Kidney epithelial cell (primary cell): ENCODE measurements at regions not wholly inside any gene's neighbourhood (a gene's known extent, or its start where the extent isn't known, plus 50 kb on each side); places are given as distances from the start of the nearest gene placed in this dataset.

Experiments
- DNase-seq: peaks from one replicate; pipeline ENCODE4 v3.0.0-alpha.2; 2010; ENCODE audit warnings: low read depth
- H3K27me3 ChIP-seq: 2 replicates; pipeline ENCODE4 v1.6.0; 2011; ENCODE audit warnings: low read length; ENCODE audit not compliant: control insufficient read depth, insufficient read depth
- H3K36me3 ChIP-seq: 2 replicates; pipeline ENCODE4 v1.5.1; 2011; ENCODE audit warnings: low read length; ENCODE audit not compliant: control insufficient read depth, insufficient read depth
- H3K4me3 ChIP-seq: 2 replicates; pipeline ENCODE4 v1.5.1; 2011; ENCODE audit warnings: low read depth, mild to moderate bottlenecking, control low read depth, low read length
- CTCF ChIP-seq: IDR thresholded peaks from 2 replicates; pipeline ENCODE4 v1.5.1; 2011; ENCODE audit warnings: mild to moderate bottlenecking, moderate library complexity, low read length, control low read depth, inconsistent platforms; ENCODE audit not compliant: insufficient read depth, poor library complexity, severe bottlenecking

GRCh38 chr16:35414563-35414962, 1955.2 kb downstream of the TP53TG3F start:
- DNase-seq, result no peak
- no peak for TF ChIP-seq CTCF
- Histone ChIP-seq H3K4me3 (no peak overlapping the region), H3K27me3 (no peaks in the 10 kb centered on the region), H3K36me3 (no peaks in the 10 kb centered on the region)

GRCh38 chr16:35425270-35425669, 1965.9 kb downstream of the TP53TG3F start:
- H3K4me3 ChIP-seq, result no peak overlapping the region
- no peak for TF ChIP-seq CTCF
- no peak for DNase-seq
- H3K36me3 ChIP-seq, result no peaks in the 10 kb centered on the region
- H3K27me3 ChIP-seq, result no peaks in the 10 kb centered on the region

DNA sequence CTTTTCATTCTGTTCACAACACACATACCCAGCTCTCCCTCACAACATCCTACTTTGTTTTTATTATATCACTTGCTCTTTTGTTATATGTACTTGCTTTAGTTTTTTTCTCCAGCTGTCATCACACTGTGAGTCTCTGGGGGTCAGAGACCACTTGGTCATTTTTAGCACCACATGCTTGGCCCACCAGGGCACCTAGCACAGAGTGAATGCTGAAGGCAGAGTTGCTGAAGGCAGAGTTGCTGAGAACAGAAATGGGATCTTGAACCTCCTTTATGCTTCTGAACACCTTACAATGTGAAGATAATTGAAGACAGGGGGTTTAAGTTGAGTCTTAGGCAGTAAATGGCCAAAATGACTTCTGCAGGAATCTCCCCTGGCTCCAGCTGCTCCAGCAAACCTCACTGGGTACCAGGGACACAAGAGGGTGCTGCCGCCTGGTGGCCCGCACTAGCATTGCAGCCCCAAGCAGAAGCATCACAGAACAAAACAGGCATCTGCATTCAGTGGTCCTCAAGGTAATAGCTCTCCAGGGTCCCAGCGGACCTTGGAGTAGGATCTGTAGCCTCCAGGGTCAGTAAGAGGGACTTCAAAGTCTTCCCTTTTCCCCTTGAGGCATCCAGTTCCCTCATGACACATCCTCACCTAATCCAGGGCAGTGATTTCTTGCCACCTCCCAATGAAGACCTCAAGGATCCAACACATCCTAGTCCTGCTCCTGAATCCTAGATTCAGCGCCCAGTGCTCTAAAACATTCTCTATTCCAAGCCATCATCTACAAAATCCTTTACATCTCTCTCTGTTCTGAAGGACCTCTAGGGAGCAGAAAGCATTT, 1972.6 kb downstream of the TP53TG3F start:
- H3K36me3 ChIP-seq, result no peaks in the 10 kb centered on the region
- TF ChIP-seq CTCF, result peak; percentile 34
- no peak for DNase-seq
- no peak overlapping the region for H3K4me3 ChIP-seq
- no peaks in the 10 kb centered on the region for H3K27me3 ChIP-seq

- DNase-seq, result no peak
- no peaks in the 10 kb centered on the region for H3K36me3 ChIP-seq
Measured at GRCh38 chr16:35440875-35441274, 1981.5 kb downstream of the TP53TG3F start.

GRCh38 chr16:35447010-35447558, 1987.7 kb downstream of the TP53TG3F start:
- no peaks in the 10 kb centered on the region for H3K36me3 ChIP-seq
- no peak for DNase-seq
- no peak overlapping the region for H3K4me3 ChIP-seq
- H3K27me3 ChIP-seq, result no peaks in the 10 kb centered on the region
- TF ChIP-seq CTCF, result no peak

More at GRCh38 chr16:35440875-35441274, 1981.5 kb downstream of the TP53TG3F start:
- Histone ChIP-seq H3K4me3 (no peak overlapping the region), H3K27me3 (no peaks in the 10 kb centered on the region)
- no peak for TF ChIP-seq CTCF
